ENCODE measurements at regions not wholly inside any gene's neighbourhood (a gene's known extent, or its start where the extent isn't known, plus 50 kb on each side); places are given as distances from the start of the nearest gene placed in this dataset.

- TF ChIP-seq EZH2 (IDR thresholded peaks at IDR 0.05; ENCODE audit: insufficient read depth, poor library complexity, severe bottlenecking), result no peak
- no peak for TF ChIP-seq EZH2phosphoT487 (IDR thresholded peaks at IDR 0.05; ENCODE audit: insufficient read depth, low read depth)
Observed at GRCh38 chr1:186564582-186564981, 103.7 kb upstream of the PDC start.

Measured in GM23248 (cell line).